Uterus (tissue), 2 donors: ENCODE measurements at regions not wholly inside any gene's neighbourhood (a gene's known extent, or its start where the extent isn't known, plus 50 kb on each side); places are given as distances from the start of the nearest gene placed in this dataset.

ENCODE experiments used
- CTCF ChIP-seq, 4 experiments: fragments of 200-600 bp in 2 of 4; fragments of 450-650 bp in 2 of 4; sonication (generic) in 2 of 4; IDR thresholded peaks; one replicate each; pipeline ENCODE4 v1.5.1; 2016 to 2019; ENCODE audit warnings: antibody characterized with exemption in 4 of 4, mild to moderate bottlenecking in 2 of 4, moderate library complexity in 1 of 4
- POLR2A ChIP-seq, 2 donors: fragments of 450-650 bp; IDR thresholded peaks; one replicate each; pipeline ENCODE4 v1.6.1; 2016; ENCODE audit warnings: antibody characterized with exemption in 2 of 2, mild to moderate bottlenecking in 1 of 2, moderate library complexity in 1 of 2

GRCh38 chr4:185915817-185916216, 103.8 kb upstream of the SORBS2 start:
- TF ChIP-seq CTCF (IDR thresholded peaks at IDR 0.05) (no peak), POLR2A (IDR thresholded peaks at IDR 0.05) (no peak)
